ENCODE measurements at regions not wholly inside any gene's neighbourhood (a gene's known extent, or its start where the extent isn't known, plus 50 kb on each side); places are given as distances from the start of the nearest gene placed in this dataset.

DNA sequence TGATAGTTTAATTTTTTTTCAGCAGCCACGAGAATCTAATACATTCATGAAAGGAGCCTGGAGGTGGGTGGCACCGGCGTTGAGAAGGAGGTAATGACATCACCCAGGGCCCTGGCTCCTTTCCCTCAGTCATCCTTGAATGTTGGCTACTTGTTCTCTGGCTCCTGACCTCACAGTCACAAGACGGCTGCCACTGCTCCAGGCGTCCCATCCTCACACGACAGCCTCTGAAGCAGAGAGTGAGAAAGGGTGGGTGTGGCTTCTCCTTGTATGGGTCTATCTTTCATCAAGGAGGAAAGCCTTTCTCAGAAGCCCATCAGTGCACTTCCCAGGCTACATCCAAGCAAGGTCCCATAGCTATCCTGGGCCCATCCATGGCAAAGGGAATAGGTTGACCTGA, 207.6 kb upstream of the C14orf180 start:
- no peak for TF ChIP-seq SP1 (IDR thresholded peaks at IDR 0.05)
- no peak for TF ChIP-seq ARNT (IDR thresholded peaks at IDR 0.05)
- TF ChIP-seq FOXM1 (IDR thresholded peaks at IDR 0.05; ENCODE audit: borderline replicate concordance): no peak
- no peak for TF ChIP-seq TARDBP (IDR thresholded peaks at IDR 0.05)
- TF ChIP-seq FOXA1 (IDR thresholded peaks at IDR 0.05): no peak
- TF ChIP-seq, protein P1, sequence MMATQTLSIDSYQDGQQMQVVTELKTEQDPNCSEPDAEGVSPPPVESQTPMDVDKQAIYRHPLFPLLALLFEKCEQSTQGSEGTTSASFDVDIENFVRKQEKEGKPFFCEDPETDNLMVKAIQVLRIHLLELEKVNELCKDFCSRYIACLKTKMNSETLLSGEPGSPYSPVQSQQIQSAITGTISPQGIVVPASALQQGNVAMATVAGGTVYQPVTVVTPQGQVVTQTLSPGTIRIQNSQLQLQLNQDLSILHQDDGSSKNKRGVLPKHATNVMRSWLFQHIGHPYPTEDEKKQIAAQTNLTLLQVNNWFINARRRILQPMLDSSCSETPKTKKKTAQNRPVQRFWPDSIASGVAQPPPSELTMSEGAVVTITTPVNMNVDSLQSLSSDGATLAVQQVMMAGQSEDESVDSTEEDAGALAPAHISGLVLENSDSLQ (IDR thresholded peaks at IDR 0.05): no peak
- TF ChIP-seq BHLHE40 (IDR thresholded peaks at IDR 0.05; ENCODE audit: borderline replicate concordance): no peak
- TF ChIP-seq NFRKB (IDR thresholded peaks at IDR 0.05): no peak
- no peak for TF ChIP-seq FOXK2 (IDR thresholded peaks at IDR 0.05)
- TF ChIP-seq SUZ12 (IDR thresholded peaks at IDR 0.05): no peak

Data from HEK293T (cell line).